ENCODE measurements at regions not wholly inside any gene's neighbourhood (a gene's known extent, or its start where the extent isn't known, plus 50 kb on each side); places are given as distances from the start of the nearest gene placed in this dataset.

DNA sequence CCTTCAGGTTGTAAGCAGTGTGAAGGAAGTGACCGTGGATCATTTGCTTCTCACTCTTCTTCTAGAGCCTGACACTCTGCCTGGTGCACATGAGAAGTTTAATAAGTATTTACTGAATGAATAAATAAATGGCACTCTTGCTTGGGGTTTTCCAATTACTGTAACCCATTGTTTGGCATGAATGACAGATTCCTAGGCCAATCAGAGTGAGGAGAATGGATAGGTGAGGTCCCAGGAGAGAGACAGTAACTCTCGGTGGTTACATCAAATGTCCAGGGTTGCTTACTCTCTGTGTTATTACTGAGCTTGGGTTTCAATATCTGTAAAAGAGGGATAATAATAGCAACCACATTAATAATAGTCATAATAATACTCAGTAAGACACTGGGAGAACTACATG lies 204.2 kb upstream of the ISX start:
- Mint-ChIP-seq H3K27ac (no peak overlapping the region), H3K9me3 (peaks cover 15 to 16% of the 10 kb centered on the region in 2 donors), H3K36me3 (peaks cover 0 to 5% of the 10 kb centered on the region in 2 donors)
- no peak for DNase-seq (ENCODE audit: low spot score in 2 of 2)
- no peak for ATAC-seq

DNA sequence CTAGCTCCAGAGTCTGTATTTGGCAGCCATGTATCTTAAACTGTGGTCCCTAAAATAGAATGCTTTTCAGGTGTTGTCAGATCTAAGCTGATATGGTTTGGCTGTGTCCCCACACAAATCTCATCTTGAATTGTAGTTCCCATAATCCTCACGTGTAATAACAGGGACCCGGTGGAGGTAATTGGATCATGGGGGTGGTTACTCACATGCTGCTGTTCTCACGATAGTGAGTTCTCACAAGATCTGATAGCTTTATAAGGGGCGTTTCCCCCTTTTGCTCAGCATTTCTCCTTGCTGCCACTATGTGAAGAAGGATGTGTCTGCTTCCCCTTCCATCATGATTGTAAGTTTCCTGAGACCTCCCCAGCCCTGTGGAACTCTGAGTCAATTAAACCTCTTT lies 199.9 kb upstream of the ISX start:
- Mint-ChIP-seq H3K36me3 (no peaks in the 10 kb centered on the region), H3K9me3 (peaks cover 6% of the 10 kb centered on the region in 2 donors), H3K27ac (no peak overlapping the region)
- no peak for ATAC-seq
- DNase-seq (ENCODE audit: low spot score in 2 of 2): no peak

DNA sequence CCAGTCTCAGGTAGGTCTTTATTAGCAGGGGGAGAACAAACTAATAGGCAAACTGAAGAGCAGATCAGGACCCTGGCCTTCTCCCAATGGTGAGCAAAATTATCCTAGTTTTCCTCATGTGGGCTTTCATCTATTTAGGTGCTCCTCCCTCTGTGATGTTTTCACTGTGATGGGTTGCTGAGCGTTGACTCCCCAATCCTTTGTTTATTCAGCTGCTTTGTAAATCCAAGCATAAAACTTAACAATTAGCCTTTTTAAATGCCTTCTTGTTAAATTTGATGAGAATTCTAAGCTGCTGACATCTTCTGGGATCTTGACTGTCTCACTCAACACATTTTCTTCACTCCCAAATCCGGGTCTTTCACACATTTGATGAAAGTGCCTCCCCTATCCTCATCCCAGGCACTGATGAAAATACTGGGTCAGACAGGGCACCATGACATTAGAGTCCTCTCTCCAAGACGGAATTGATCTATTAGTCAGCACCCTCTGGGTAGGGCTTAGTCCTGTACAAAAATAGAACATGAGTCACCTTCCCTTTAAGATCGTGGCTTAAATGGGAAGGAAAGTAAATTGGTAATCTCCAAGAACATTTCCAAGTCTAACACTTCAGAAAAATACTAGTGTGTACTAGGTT lies 199.3 kb upstream of the ISX start:
- Mint-ChIP-seq H3K27ac (no peak overlapping the region), H3K36me3 (no peaks in the 10 kb centered on the region), H3K9me3 (peaks cover under 1% of the 10 kb centered on the region in 2 donors)
- no peak for DNase-seq (ENCODE audit: low spot score in 2 of 2)
- no peak for ATAC-seq

- H3K27ac Mint-ChIP-seq: no peak overlapping the region
- no peaks in the 10 kb centered on the region for H3K36me3 Mint-ChIP-seq
These were observed 188.5 kb upstream of the ISX start for GRCh38 chr22:34877506-34877905.

GRCh38 chr22:34878171-34878570 lies 187.8 kb upstream of the ISX start:
- no peak for DNase-seq (ENCODE audit: low spot score in 2 of 2)
- peaks cover 0 to under 1% of the 10 kb centered on the region in 2 donors for H3K9me3 Mint-ChIP-seq
- H3K36me3 Mint-ChIP-seq: no peaks in the 10 kb centered on the region
- H3K27ac Mint-ChIP-seq: no peak overlapping the region
- ATAC-seq: no peak

More at GRCh38 chr22:34877506-34877905, 188.5 kb upstream of the ISX start:
- no peak for ATAC-seq
- no peaks in the 10 kb centered on the region for H3K9me3 Mint-ChIP-seq
- DNase-seq (ENCODE audit: low spot score in 2 of 2): no peak

- Mint-ChIP-seq H3K9me3 (peaks cover 0 to 6% of the 10 kb centered on the region in 2 donors), H3K36me3 (no peaks in the 10 kb centered on the region)
- ATAC-seq: no peak
These were observed 187.0 kb upstream of the ISX start for GRCh38 chr22:34879001-34879400.

DNA sequence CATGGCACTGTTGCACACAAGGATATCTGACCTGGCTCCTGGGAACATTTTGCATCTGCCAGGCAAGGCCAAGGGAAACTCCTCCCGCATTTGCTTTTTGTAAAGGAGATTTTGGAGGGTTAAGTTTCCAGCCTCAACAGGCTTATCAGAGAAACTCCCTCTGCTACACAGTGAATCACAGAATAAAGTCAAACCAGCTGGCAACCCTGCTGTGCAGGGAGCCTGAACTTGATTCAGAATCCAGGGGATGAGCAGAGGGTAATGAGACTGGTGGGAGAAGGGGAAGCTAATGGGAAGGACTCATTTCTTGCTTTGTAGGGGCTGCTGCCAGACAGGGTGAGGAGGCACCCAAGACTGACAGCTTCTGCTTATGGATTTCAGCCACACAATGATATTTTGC lies 185.3 kb upstream of the ISX start:
- Mint-ChIP-seq H3K36me3 (no peaks in the 10 kb centered on the region), H3K9me3 (peaks cover 0 to 6% of the 10 kb centered on the region in 2 donors), H3K27ac (no peak overlapping the region)
- DNase-seq (ENCODE audit: low spot score in 2 of 2) (no peak), ATAC-seq (no peak)

More at GRCh38 chr22:34879001-34879400, 187.0 kb upstream of the ISX start:
- no peak overlapping the region for H3K27ac Mint-ChIP-seq
- no peak for DNase-seq (ENCODE audit: low spot score in 2 of 2)

- peaks cover 0 to 6% of the 10 kb centered on the region in 2 donors for H3K9me3 Mint-ChIP-seq
- H3K27ac Mint-ChIP-seq: no peak overlapping the region
- ATAC-seq (no peak), DNase-seq (ENCODE audit: low spot score in 2 of 2) (no peak)
- no peaks in the 10 kb centered on the region for H3K36me3 Mint-ChIP-seq
These were observed 184.5 kb upstream of the ISX start for GRCh38 chr22:34881453-34881852.

DNA sequence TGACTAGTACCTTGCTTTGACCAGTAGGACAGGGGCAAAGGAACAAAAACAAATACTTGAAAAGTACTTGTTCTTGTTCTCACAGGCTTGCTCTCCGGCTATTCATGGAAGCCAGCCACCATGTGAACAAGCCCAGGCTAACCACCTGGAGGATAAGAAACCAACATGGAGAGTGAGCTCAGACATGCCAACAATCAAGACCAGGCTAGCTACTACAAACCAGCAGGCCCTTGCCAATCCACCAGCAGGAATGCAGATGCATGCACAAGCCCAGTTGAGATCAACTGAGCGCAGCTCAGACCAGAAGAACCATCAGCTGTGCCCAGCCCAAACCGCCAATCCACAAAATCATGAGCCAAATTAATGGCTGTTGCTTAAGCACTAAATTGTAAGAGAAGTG lies 180.1 kb upstream of the ISX start:
- Mint-ChIP-seq H3K9me3 (peaks cover 11 to 13% of the 10 kb centered on the region in 2 donors), H3K36me3 (peaks cover 6 to 7% of the 10 kb centered on the region in 2 donors), H3K27ac (no peak overlapping the region)
- ATAC-seq (no peak), DNase-seq (ENCODE audit: low spot score in 2 of 2) (no peak)

GRCh38 chr22:34886391-34886790 lies 179.6 kb upstream of the ISX start:
- peaks cover 13 to 15% of the 10 kb centered on the region in 2 donors for H3K9me3 Mint-ChIP-seq
- H3K36me3 Mint-ChIP-seq: peaks cover 7 to 11% of the 10 kb centered on the region in 2 donors
- ATAC-seq: no peak
- no peak for DNase-seq (ENCODE audit: low spot score in 2 of 2)
- H3K27ac Mint-ChIP-seq: no peak overlapping the region

DNA sequence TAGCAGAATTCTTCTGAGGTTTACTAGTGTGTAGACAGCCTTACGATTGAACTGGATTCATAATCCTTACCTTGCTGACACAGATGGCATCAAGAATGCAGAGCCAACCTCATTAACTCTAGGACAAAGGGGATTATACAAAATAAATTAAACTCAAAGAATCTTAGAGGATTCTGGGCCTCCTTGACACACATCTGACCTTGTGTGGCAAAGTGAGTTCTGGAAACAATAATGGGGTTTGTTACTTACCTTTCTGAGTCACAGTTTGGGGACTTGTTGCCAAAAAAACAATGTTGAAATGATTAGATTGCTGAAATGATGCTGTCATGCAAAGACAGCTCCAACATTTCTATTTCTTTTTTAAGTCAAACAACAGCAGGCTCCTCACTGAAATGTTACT lies 179.1 kb upstream of the ISX start:
- Mint-ChIP-seq H3K36me3 (peaks cover 7 to 11% of the 10 kb centered on the region in 2 donors), H3K27ac (no peak overlapping the region), H3K9me3 (peaks cover 13 to 15% of the 10 kb centered on the region in 2 donors)
- no peak for DNase-seq (ENCODE audit: low spot score in 2 of 2)
- no peak for ATAC-seq

DNA sequence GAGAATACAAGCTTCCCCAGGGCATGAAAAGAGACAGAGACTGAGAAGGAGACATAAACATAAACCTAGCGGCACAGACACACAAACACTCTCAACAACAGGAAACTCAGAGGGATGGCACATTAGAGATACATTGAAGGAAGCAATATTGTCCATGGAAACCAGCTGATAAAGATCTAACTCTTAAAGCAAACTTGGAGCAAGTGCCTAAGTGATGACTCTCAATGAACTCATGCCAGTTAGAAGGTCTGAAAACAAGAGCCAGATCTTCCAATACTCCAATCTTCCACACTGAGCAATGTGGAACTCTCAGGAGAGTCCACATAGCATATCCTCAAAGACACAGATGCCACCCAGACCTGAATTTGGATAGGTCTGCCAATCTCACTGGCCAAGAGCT lies 168.8 kb upstream of the ISX start:
- ATAC-seq (no peak), DNase-seq (ENCODE audit: low spot score in 2 of 2) (no peak)
- Mint-ChIP-seq H3K9me3 (peaks cover 0 to 5% of the 10 kb centered on the region in 2 donors), H3K27ac (no peak overlapping the region), H3K36me3 (no peaks in the 10 kb centered on the region)

DNA sequence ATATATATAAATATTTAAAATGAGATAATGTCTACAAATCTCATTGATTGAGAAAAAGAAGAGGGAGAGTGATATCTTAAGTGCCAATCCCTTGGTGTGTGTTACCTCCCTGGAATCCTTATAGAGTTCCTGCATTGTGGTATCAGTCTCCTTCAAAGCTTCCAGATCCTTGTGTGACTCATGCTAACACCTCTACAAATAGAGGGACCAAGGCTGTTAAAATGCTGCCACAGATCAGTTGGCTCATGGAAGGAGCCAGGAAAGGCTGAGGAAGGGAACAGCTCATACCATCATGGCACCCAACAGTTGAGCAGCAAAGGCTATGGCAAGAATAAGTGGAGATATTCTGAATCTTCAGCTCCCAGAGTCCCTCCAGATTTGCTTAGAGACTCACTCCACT lies 163.6 kb upstream of the ISX start:
- peaks cover 0 to 3% of the 10 kb centered on the region in 2 donors for H3K9me3 Mint-ChIP-seq
- no peak for ATAC-seq
- DNase-seq (ENCODE audit: low spot score in 2 of 2): no peak
- no peak overlapping the region for H3K27ac Mint-ChIP-seq
- H3K36me3 Mint-ChIP-seq: no peaks in the 10 kb centered on the region

DNA sequence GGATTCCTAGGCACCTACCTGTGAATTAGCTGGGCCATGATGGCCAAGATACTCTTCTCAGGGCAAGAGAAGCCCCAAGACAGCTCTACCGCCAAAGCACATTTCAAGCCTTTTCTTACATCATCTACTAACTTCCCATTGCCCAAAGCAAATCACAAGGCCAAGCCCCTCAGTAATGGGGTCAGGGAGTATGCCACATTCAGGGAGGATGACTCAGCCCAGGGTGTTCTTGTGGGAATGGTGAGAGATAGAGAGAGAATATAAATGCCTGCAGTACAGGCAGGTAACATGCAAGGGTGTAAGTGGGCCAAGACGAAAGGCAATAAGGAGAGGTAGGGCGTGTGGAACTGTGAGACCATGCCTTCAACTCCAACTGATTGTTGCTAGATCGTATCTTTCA lies 162.5 kb upstream of the ISX start:
- ATAC-seq (no peak), DNase-seq (ENCODE audit: low spot score in 2 of 2) (no peak)
- H3K9me3 Mint-ChIP-seq: peaks cover 0 to 5% of the 10 kb centered on the region in 2 donors
- H3K27ac Mint-ChIP-seq: no peak overlapping the region
- H3K36me3 Mint-ChIP-seq: no peaks in the 10 kb centered on the region

DNA sequence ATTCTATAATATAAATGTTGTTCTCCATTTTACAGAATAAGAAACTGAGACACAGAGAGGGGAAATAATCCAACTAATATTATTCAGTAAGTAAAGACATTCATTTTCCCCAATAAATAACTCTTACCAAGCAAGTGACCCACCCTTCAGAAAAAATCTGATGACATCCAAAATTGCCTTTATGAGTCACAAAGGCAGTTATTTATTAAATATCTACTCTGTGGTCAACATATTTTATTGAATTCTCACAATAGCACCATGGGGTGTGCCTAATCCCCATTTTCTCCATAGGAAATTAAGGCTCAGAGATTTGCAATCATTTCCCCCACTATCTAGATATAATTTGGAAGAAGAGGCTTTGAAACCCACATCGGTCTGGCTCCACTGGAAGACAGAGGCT lies 161.5 kb upstream of the ISX start:
- no peak for ATAC-seq
- peaks cover 0 to 5% of the 10 kb centered on the region in 2 donors for H3K9me3 Mint-ChIP-seq
- no peaks in the 10 kb centered on the region for H3K36me3 Mint-ChIP-seq

DNA sequence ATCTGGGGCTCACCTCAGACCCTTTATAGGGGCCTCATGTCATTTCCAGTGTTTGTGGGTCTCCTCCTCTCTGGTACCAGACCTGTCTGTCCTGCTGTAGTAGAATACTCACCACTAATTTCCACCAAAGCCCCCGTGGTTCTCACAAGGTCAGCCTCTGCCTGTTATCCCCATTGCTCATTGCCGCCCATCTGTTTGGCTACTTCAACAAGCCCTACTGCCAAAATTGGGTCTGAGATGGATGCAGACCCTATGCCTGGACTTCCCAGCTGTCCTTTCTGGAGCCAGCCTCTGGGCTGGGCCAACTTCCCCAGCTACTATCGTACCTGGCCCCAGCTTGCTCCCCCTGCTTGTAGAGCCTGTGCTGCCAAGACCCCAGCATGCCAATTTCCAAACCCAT lies 152.1 kb upstream of the ISX start:
- ATAC-seq: no peak
- Mint-ChIP-seq H3K9me3 (no peaks in the 10 kb centered on the region), H3K27ac (no peak overlapping the region), H3K36me3 (no peaks in the 10 kb centered on the region)
- no peak for DNase-seq (ENCODE audit: low spot score in 2 of 2)

More for the DNA sequence above, 161.5 kb upstream of the ISX start:
- DNase-seq (ENCODE audit: low spot score in 2 of 2): no peak
- H3K27ac Mint-ChIP-seq: no peak overlapping the region

DNA sequence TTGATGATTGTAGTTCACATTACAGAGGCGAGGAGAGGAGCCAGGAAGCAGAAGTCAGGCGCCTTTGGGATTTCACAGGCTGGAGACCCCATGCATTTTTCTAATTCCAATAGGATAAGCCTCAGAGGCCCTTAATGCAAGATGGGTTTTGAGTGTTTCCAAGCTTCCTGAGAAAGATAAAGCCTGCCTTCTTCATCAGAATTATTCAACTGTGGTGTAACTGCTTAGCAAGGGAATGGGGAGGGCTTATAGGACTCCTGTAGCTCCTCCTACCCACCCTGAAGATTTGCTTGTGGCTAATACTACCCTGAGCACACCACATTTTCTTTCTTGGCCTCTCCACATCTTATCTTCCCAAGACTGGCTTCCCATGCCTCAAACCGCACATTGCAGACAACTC lies 151.1 kb upstream of the ISX start:
- ATAC-seq: no peak
- H3K9me3 Mint-ChIP-seq: no peaks in the 10 kb centered on the region
- no peaks in the 10 kb centered on the region for H3K36me3 Mint-ChIP-seq
- no peak overlapping the region for H3K27ac Mint-ChIP-seq
- no peak for DNase-seq (ENCODE audit: low spot score in 2 of 2)

DNA sequence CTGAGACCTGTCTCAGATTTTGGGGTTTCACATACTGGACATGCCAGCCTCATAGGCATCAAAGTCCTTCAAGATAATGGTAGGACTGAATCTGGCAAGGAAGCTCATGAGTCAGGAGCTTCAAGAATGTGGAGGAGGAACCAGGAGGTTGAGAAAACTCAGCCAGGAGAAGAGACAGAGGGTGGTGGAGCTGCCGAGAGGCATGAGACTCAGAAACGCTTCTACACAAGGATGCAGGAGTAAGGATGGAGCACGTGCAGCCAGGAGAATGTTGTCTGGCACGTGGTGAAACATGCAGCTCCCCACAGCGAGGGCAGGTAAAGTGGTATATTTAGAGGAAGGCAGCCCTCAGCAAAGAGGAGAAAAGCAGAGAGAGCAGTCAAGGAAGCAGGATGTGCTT lies 148.7 kb upstream of the ISX start:
- DNase-seq (ENCODE audit: low spot score in 2 of 2): no peak
- Mint-ChIP-seq H3K36me3 (no peaks in the 10 kb centered on the region), H3K9me3 (no peaks in the 10 kb centered on the region), H3K27ac (peak overlapping the region in 1 of 2 donors; percentile 46)
- no peak for ATAC-seq
